A172 (cell line): ENCODE measurements at regions not wholly inside any gene's neighbourhood (a gene's known extent, or its start where the extent isn't known, plus 50 kb on each side); places are given as distances from the start of the nearest gene placed in this dataset.
A peak's percentile ranks its signal among the peaks of the same experiment; 100 is the strongest.
"Not testable (repeated sequence)": the region's sequence is repeated elsewhere in the genome, so short reads cannot be mapped to it uniquely, and the experiment has no call there.

Source experiments
- DNase-seq: peaks from one replicate; pipeline ENCODE4 v3.0.0-alpha.2; 2015; ENCODE audit warnings: low spot score

- no peak for DNase-seq
Observed at GRCh38 chr5:164115420-164115819, 610.0 kb downstream of the MAT2B start.

GRCh38 chr5:164119806-164120447 lies 614.5 kb downstream of the MAT2B start:
- peak; percentile 46 for DNase-seq

GRCh38 chr5:164127527-164127926 lies 622.1 kb downstream of the MAT2B start:
- no peak for DNase-seq

- DNase-seq: no peak
Observed at GRCh38 chr5:164132358-164132757, 626.9 kb downstream of the MAT2B start.

- no peak for DNase-seq
Observed at GRCh38 chr5:164137095-164137494, 631.7 kb downstream of the MAT2B start.

GRCh38 chr5:164139423-164139822 lies 634.0 kb downstream of the MAT2B start:
- DNase-seq: no peak

GRCh38 chr5:164145458-164145857 lies 640.0 kb downstream of the MAT2B start:
- DNase-seq: no peak

- DNase-seq: no peak
Observed at GRCh38 chr5:164146223-164146622, 640.8 kb downstream of the MAT2B start.

GRCh38 chr5:164148292-164148691 lies 642.9 kb downstream of the MAT2B start:
- DNase-seq: no peak

GRCh38 chr5:164152539-164152938 lies 647.1 kb downstream of the MAT2B start:
- not testable (repeated sequence) for DNase-seq

- DNase-seq: no peak
Observed at GRCh38 chr5:164153469-164154172, 648.2 kb downstream of the MAT2B start.

GRCh38 chr5:164170814-164171213 lies 665.4 kb downstream of the MAT2B start:
- DNase-seq: no peak

GRCh38 chr5:164175083-164175482 lies 669.7 kb downstream of the MAT2B start:
- peak; percentile 53 for DNase-seq

GRCh38 chr5:164179406-164179805 lies 674.0 kb downstream of the MAT2B start:
- DNase-seq: no peak

GRCh38 chr5:164181604-164182003 lies 676.2 kb downstream of the MAT2B start:
- no peak for DNase-seq

- DNase-seq: no peak
Observed at GRCh38 chr5:164184158-164184557, 678.7 kb downstream of the MAT2B start.

GRCh38 chr5:164185000-164185399 lies 679.6 kb downstream of the MAT2B start:
- DNase-seq: no peak

- DNase-seq: no peak
Observed at GRCh38 chr5:164186550-164186949, 681.1 kb downstream of the MAT2B start.

GRCh38 chr5:164187785-164188184 lies 682.4 kb downstream of the MAT2B start:
- DNase-seq: no peak

- peak; percentile 30 for DNase-seq
Observed at GRCh38 chr5:164188733-164189148, 683.3 kb downstream of the MAT2B start.

- peak; percentile 18 for DNase-seq
Observed at GRCh38 chr5:164191240-164191639, 685.8 kb downstream of the MAT2B start.

GRCh38 chr5:164202338-164202737 lies 696.9 kb downstream of the MAT2B start:
- DNase-seq: peak; percentile 21

GRCh38 chr5:164203581-164204225 lies 698.3 kb downstream of the MAT2B start:
- DNase-seq: peak; percentile 28
